GM18519 (cell line): ENCODE measurements at regions not wholly inside any gene's neighbourhood (a gene's known extent, or its start where the extent isn't known, plus 50 kb on each side); places are given as distances from the start of the nearest gene placed in this dataset.
"Not testable (repeated sequence)": the region's sequence is repeated elsewhere in the genome, so short reads cannot be mapped to it uniquely, and the experiment has no call there.

Source experiments
- ATAC-seq: cut with Tn5 transposase; IDR thresholded peaks from one replicate; pipeline ENCODE4 v1.9.1; 2021; ENCODE audit warnings: mild to moderate bottlenecking, moderate library complexity; ENCODE audit not compliant: unreplicated experiment, low FRiP score

GRCh38 chr15:38846346-38846745, 281.7 kb upstream of the RASGRP1 start:
- no peak for ATAC-seq

- no peak for ATAC-seq
Measured at GRCh38 chr15:38847666-38848065, 283.1 kb upstream of the RASGRP1 start.

GRCh38 chr15:38849046-38849445, 284.4 kb upstream of the RASGRP1 start:
- no peak for ATAC-seq

- not testable (repeated sequence) for ATAC-seq
Measured at GRCh38 chr15:38852188-38852587, 287.6 kb upstream of the RASGRP1 start.

GRCh38 chr15:38853608-38854007, 289.0 kb upstream of the RASGRP1 start:
- no peak for ATAC-seq

- ATAC-seq, result no peak
Measured at GRCh38 chr15:38854506-38854905, 289.9 kb upstream of the RASGRP1 start.

- no peak for ATAC-seq
Measured at GRCh38 chr15:38857814-38858213, 293.2 kb upstream of the RASGRP1 start.

GRCh38 chr15:38859574-38859973, 295.0 kb upstream of the RASGRP1 start:
- no peak for ATAC-seq

- ATAC-seq, result no peak
Measured at GRCh38 chr15:38860253-38860652, 295.6 kb upstream of the RASGRP1 start.

- no peak for ATAC-seq
Measured at GRCh38 chr15:38860674-38861073, 296.1 kb upstream of the RASGRP1 start.

GRCh38 chr15:38861108-38861507, 296.5 kb upstream of the RASGRP1 start:
- no peak for ATAC-seq

- ATAC-seq, result no peak
Measured at GRCh38 chr15:38862099-38862498, 297.5 kb upstream of the RASGRP1 start.

GRCh38 chr15:38863381-38863780, 298.8 kb upstream of the RASGRP1 start:
- ATAC-seq, result no peak

GRCh38 chr15:38864122-38864521, 299.5 kb upstream of the RASGRP1 start:
- ATAC-seq, result no peak

- ATAC-seq, result no peak
Measured at GRCh38 chr15:38864827-38865581, 300.4 kb upstream of the RASGRP1 start.

GRCh38 chr15:38867556-38867955, 302.9 kb upstream of the RASGRP1 start:
- no peak for ATAC-seq

GRCh38 chr15:38868326-38869114, 303.9 kb upstream of the RASGRP1 start:
- ATAC-seq, result no peak

- ATAC-seq, result no peak
Measured at GRCh38 chr15:38871638-38872037, 307.0 kb upstream of the RASGRP1 start.

- no peak for ATAC-seq
Measured at GRCh38 chr15:38872732-38873131, 308.1 kb upstream of the RASGRP1 start.

- ATAC-seq, result no peak
Measured at GRCh38 chr15:38873158-38873557, 308.5 kb upstream of the RASGRP1 start.

GRCh38 chr15:38874464-38874863, 309.9 kb upstream of the RASGRP1 start:
- ATAC-seq, result no peak

- ATAC-seq, result no peak
Measured at GRCh38 chr15:38876211-38876610, 311.6 kb upstream of the RASGRP1 start.
